GM12891 (cell line): ENCODE measurements at regions not wholly inside any gene's neighbourhood (a gene's known extent, or its start where the extent isn't known, plus 50 kb on each side); places are given as distances from the start of the nearest gene placed in this dataset.

Experiments used
- POLR2A ChIP-seq: IDR thresholded peaks from 2 replicates; pipeline ENCODE4 v1.6.1; 2011; ENCODE audit warnings: low read depth, low read length, control low read depth
- POLR2AphosphoS5 ChIP-seq: IDR thresholded peaks from 2 replicates; pipeline ENCODE4 v1.6.1; 2011; ENCODE audit warnings: low read depth, low read length, control low read depth
- TAF1 ChIP-seq: IDR thresholded peaks from 2 replicates; pipeline ENCODE4 v1.6.1; 2011; ENCODE audit warnings: low read depth, low read length, control low read depth

GRCh38 chr2:81097361-81097760 lies 792.8 kb upstream of the LRRTM1 start:
- TF ChIP-seq POLR2AphosphoS5 (no peak), POLR2A (no peak), TAF1 (no peak)
